ENCODE measurements at regions not wholly inside any gene's neighbourhood (a gene's known extent, or its start where the extent isn't known, plus 50 kb on each side); places are given as distances from the start of the nearest gene placed in this dataset.
A peak's percentile ranks its signal among the peaks of the same experiment; 100 is the strongest.
"Not testable (repeated sequence)": the region's sequence is repeated elsewhere in the genome, so short reads cannot be mapped to it uniquely, and the experiment has no call there.

DNA sequence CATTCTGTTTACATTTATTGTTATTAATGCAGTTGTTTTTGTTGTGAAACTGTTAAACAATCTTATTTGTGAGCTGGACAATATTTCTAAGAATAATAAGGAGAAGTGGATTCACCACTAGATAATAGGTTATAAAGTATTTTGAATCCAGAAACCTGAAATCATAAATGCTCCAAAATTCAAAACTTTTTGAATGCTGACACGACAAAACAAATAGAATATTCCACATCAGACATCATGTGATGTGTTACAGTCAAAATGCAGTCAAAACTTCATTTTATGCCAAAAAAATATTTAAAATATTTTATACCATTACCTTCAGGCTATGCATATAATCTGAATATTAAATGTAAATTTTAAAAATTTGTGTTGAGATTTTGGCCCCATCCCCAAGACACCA lies 1321.4 kb downstream of the SLITRK1 start:
- no peak for TF ChIP-seq CTCF (conservative IDR thresholded peaks at IDR 0.05; ENCODE audit: low read depth, low read length)
- no peak for DNase-seq (ENCODE audit: low read depth)
- no peak overlapping the region for H3K4me3 ChIP-seq (ENCODE audit: low read length)

- no peak for TF ChIP-seq CTCF (conservative IDR thresholded peaks at IDR 0.05; ENCODE audit: low read depth, low read length)
- no peak for DNase-seq (ENCODE audit: low read depth)
- no peak overlapping the region for H3K4me3 ChIP-seq (ENCODE audit: low read length)
These were observed 1359.4 kb downstream of the SLITRK1 start for GRCh38 chr13:82522872-82523271.

DNA sequence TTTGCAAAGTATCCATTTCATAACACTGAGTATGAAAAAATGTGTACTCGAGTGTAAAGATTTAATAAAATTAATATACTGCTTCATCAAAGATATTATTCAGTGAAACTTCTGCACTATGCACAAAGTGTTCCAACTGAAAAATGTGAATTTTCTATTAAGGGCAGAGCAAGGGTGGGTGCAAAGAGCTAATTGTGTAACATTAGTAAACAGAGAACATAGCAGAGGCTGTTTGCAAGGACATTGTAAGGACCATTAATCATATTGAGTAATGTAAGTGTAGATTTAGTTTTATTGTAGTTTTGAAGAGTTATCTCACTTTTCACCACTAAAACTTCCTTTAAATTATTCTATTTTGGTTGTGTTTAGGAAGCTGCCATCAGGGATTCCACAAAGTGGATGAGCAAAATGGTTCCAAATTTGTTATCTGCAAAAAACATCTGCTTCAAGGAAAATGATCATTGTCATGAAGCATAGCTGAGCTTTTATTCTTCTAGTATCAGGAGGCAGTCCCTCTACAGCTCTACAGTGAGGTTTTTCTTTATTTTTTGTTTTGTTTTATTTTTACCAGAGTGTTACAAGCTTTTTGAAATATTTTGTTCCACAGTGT lies 1375.4 kb downstream of the SLITRK1 start:
- DNase-seq (ENCODE audit: low read depth) = no peak
- H3K4me3 ChIP-seq (ENCODE audit: low read length) = no peak overlapping the region
- no peak for TF ChIP-seq CTCF (conservative IDR thresholded peaks at IDR 0.05; ENCODE audit: low read depth, low read length)

DNA sequence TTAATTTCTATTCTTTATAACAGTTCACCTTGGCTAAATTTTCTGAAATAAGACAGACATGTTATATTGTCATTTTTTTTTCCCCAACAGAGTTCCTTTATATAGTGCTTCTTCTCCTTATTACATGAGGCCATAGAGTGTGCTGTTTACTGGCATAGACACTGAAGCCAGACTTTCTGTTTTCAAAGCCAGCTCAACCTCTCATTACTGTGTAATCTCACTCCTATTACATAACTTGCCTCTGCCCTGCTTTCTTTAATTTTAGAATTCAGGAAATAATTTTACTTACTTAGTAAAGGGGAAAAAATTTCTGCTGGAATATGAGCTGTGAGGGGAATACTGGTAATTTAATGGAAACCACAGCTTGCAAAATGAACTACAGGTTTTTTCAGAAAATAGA lies 1380.4 kb downstream of the SLITRK1 start:
- no peak overlapping the region for H3K4me3 ChIP-seq (ENCODE audit: low read length)
- no peak for TF ChIP-seq CTCF (conservative IDR thresholded peaks at IDR 0.05; ENCODE audit: low read depth, low read length)
- no peak for DNase-seq (ENCODE audit: low read depth)

DNA sequence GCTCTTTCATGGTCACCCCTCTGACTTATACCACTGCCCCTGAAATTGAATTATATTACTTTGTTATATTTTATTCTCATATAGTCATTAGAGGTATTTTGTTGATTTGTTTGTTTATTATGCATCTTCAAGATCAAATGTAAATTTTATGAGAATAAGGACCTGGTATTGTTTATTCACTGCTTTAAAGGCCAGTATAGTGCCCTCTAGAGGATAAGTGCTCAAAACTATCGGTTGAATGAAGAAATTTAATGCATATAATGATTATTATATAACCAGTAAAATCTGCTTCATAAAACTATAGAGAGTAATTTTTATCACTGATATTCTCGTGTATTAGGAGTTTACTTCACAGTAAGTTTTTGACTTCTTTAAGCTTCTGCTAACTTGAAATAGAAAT lies 1401.9 kb downstream of the SLITRK1 start:
- no peak for DNase-seq (ENCODE audit: low read depth)
- TF ChIP-seq CTCF (conservative IDR thresholded peaks at IDR 0.05; ENCODE audit: low read depth, low read length) = peak; percentile 48
- H3K4me3 ChIP-seq (ENCODE audit: low read length) = no peak overlapping the region

GRCh38 chr13:82477436-82477835 lies 1404.8 kb downstream of the SLITRK1 start:
- DNase-seq (ENCODE audit: low read depth) = no peak
- no peak overlapping the region for H3K4me3 ChIP-seq (ENCODE audit: low read length)
- no peak for TF ChIP-seq CTCF (conservative IDR thresholded peaks at IDR 0.05; ENCODE audit: low read depth, low read length)

- H3K4me3 ChIP-seq (ENCODE audit: low read length) = no peak overlapping the region
- no peak for TF ChIP-seq CTCF (conservative IDR thresholded peaks at IDR 0.05; ENCODE audit: low read depth, low read length)
- no peak for DNase-seq (ENCODE audit: low read depth)
These were observed 1414.6 kb downstream of the SLITRK1 start for GRCh38 chr13:82467626-82468025.

- DNase-seq (ENCODE audit: low read depth); H3K4me3 ChIP-seq (ENCODE audit: low read length): not testable (repeated sequence)
These were observed 1422.7 kb downstream of the SLITRK1 start for GRCh38 chr13:82459575-82459974.
